ENCODE measurements at regions not wholly inside any gene's neighbourhood (a gene's known extent, or its start where the extent isn't known, plus 50 kb on each side); places are given as distances from the start of the nearest gene placed in this dataset.

DNA sequence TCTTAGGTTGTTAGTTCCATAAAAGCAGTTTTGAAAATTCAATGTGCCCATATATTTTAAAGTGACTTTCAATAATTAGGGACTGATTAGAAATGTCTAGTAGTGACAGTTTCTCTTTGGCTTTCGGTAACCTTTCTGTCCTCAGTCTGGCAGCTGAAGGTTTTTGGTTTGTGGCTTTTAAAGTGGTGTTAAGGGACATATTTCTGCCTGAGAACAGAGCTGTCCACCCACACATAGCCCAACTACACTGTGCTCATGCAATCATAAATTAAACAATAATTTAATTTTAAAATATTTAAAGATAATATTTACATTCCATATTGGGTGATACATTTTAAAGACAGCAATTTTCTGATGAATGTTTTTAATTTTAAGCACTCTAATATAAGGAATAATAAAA, 335.0 kb upstream of the TENM3 start:
- TF ChIP-seq, protein P1, sequence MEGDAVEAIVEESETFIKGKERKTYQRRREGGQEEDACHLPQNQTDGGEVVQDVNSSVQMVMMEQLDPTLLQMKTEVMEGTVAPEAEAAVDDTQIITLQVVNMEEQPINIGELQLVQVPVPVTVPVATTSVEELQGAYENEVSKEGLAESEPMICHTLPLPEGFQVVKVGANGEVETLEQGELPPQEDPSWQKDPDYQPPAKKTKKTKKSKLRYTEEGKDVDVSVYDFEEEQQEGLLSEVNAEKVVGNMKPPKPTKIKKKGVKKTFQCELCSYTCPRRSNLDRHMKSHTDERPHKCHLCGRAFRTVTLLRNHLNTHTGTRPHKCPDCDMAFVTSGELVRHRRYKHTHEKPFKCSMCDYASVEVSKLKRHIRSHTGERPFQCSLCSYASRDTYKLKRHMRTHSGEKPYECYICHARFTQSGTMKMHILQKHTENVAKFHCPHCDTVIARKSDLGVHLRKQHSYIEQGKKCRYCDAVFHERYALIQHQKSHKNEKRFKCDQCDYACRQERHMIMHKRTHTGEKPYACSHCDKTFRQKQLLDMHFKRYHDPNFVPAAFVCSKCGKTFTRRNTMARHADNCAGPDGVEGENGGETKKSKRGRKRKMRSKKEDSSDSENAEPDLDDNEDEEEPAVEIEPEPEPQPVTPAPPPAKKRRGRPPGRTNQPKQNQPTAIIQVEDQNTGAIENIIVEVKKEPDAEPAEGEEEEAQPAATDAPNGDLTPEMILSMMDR (IDR thresholded peaks at IDR 0.05), result no peak
- no peak for TF ChIP-seq POLR2A (IDR thresholded peaks at IDR 0.05)
- TF ChIP-seq POLR2AphosphoS5 (IDR thresholded peaks at IDR 0.05; ENCODE audit: insufficient read depth in 1 of 2, low read depth in 1 of 2), result no peak

Data from vagina (tissue), 2 donors.